DMS53 treated with DMSO at 0.1 percent for 48 hours (cell line): ENCODE measurements at regions not wholly inside any gene's neighbourhood (a gene's known extent, or its start where the extent isn't known, plus 50 kb on each side); places are given as distances from the start of the nearest gene placed in this dataset.
"Not testable (repeated sequence)": the region's sequence is repeated elsewhere in the genome, so short reads cannot be mapped to it uniquely, and the experiment has no call there.

Experiments used
- DNase-seq: peaks from one replicate; lab custom pipeline; 2025; ENCODE audit not compliant: unreplicated experiment; lab: John Stamatoyannopoulos, UW

GRCh38 chr19:56976995-56977906, 136.7 kb upstream of the PEG3 start:
- no peak for DNase-seq

GRCh38 chr19:56978023-56978565, 137.6 kb upstream of the PEG3 start:
- DNase-seq: no peak

- DNase-seq: not testable (repeated sequence)
These were observed 139.5 kb upstream of the USP29 start for GRCh38 chr19:56980326-56980725.

- no peak for DNase-seq
These were observed 138.9 kb upstream of the USP29 start for GRCh38 chr19:56980906-56981305.

GRCh38 chr19:56981440-56981839, 138.3 kb upstream of the USP29 start:
- DNase-seq: not testable (repeated sequence)

GRCh38 chr19:56983171-56983570, 136.6 kb upstream of the USP29 start:
- no peak for DNase-seq

- DNase-seq: no peak
These were observed 136.0 kb upstream of the USP29 start for GRCh38 chr19:56983804-56984203.

- no peak for DNase-seq
These were observed 133.4 kb upstream of the USP29 start for GRCh38 chr19:56986386-56986785.

- no peak for DNase-seq
These were observed 132.6 kb upstream of the USP29 start for GRCh38 chr19:56987184-56987583.

- no peak for DNase-seq
These were observed 131.5 kb upstream of the USP29 start for GRCh38 chr19:56988299-56988698.

GRCh38 chr19:56991912-56992311, 127.9 kb upstream of the USP29 start:
- no peak for DNase-seq

- no peak for DNase-seq
These were observed 125.9 kb upstream of the USP29 start for GRCh38 chr19:56993851-56994250.

GRCh38 chr19:56994251-56995017, 125.4 kb upstream of the USP29 start:
- no peak for DNase-seq

GRCh38 chr19:56995303-56995702, 124.5 kb upstream of the USP29 start:
- no peak for DNase-seq

GRCh38 chr19:57002195-57002601, 117.6 kb upstream of the USP29 start:
- DNase-seq: no peak

- DNase-seq: no peak
These were observed 117.1 kb upstream of the USP29 start for GRCh38 chr19:57002710-57003109.

GRCh38 chr19:57004418-57004817, 115.4 kb upstream of the USP29 start:
- no peak for DNase-seq

- no peak for DNase-seq
These were observed 111.4 kb upstream of the USP29 start for GRCh38 chr19:57008432-57008831.

- no peak for DNase-seq
These were observed 109.2 kb upstream of the USP29 start for GRCh38 chr19:57010541-57010940.

GRCh38 chr19:57016076-57016475, 103.7 kb upstream of the USP29 start:
- no peak for DNase-seq

- no peak for DNase-seq
These were observed 103.3 kb upstream of the USP29 start for GRCh38 chr19:57016491-57016890.

GRCh38 chr19:57025491-57025890, 94.3 kb upstream of the USP29 start:
- no peak for DNase-seq
